ENCODE measurements at regions not wholly inside any gene's neighbourhood (a gene's known extent, or its start where the extent isn't known, plus 50 kb on each side); places are given as distances from the start of the nearest gene placed in this dataset.
"Not testable (repeated sequence)": the region's sequence is repeated elsewhere in the genome, so short reads cannot be mapped to it uniquely, and the experiment has no call there.

DNA sequence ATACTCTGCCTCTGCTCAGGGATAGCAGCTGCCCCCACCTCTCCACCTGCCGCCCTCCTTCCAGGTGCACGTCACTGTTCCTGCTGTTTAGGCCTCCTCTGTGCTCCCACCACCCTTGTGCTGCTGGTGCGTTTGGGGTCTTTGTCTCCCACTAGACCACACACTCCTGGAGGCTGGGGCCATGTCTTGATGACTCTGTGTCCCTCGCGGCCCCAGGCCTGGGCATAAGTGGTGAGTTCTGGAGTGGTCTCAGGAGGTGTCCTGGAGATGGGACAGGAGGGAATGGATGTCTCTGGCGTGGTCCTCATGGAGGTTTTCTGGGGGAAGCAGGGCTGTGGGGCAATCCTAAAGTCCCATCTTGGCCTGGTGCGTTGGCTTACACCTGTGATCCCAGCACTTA, 132.1 kb downstream of the TFCP2L1 start:
- no peak for DNase-seq

DNA sequence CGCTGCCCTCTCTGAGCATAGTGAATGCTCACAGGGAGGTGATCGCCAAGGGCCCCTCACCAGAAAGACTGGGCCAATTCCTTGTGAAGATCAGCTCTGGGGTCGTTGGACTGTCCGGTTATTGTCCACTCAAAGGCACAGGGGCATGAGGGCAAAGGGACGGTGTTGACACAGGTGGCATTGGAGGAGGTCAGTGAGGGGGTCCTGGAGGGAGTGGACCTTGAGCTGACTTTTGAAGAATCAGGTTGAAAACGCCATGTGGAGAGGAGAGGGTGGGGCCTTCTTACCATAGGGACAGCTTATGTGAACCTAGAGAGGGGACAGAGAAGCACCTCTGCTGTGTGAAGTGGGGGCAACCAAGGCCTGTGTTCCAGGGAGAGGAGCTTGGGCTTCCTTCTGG, 131.5 kb downstream of the TFCP2L1 start:
- DNase-seq, result no peak

DNA sequence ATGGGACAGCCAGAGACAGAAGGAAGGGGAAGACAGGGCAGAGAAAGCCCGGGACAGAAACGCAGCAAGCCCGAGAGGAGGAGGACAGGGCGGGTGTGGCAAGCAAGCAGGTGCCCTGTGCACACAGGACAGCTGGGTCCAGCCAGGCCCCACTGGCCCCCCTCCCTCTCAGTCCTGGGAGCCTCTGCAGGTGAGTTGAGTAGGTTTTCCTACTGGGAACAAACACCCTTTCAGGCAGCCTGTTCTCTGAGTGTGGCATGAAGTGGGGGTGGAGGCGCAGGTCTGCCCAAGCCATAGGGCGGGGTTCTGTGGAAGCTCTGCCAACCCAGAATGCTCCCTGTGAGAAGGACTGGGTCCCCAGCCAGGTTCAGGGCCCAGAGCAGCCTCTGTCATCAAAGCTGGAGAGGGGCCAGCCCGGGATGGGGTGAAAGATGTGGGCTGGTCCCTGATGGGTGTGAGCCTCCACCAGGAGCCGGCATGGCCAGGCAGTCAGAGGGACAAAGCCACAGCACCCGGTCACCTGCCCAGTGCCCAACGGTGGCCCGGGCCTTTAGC, 129.4 kb downstream of the TFCP2L1 start:
- no peak for DNase-seq

DNA sequence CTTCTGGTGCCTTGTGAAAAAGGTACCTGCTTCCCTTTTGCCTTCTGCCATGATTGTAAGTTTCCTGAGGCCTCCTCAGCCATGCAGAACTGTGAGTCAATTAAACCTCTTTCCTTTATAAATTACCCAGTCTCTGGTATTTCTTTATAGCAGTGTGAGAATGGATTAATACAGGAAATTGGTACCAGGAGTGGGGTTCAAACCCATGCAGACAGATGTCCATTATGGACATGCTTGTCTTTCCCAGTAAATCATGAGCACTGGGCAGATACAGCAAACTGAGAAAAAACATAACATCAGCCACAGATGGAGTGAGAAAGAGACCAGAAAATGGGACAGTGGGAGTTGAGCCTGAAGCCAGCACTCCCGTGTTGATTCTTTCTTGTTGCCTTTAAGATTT, 127.5 kb downstream of the TFCP2L1 start:
- DNase-seq, result not testable (repeated sequence)

DNA sequence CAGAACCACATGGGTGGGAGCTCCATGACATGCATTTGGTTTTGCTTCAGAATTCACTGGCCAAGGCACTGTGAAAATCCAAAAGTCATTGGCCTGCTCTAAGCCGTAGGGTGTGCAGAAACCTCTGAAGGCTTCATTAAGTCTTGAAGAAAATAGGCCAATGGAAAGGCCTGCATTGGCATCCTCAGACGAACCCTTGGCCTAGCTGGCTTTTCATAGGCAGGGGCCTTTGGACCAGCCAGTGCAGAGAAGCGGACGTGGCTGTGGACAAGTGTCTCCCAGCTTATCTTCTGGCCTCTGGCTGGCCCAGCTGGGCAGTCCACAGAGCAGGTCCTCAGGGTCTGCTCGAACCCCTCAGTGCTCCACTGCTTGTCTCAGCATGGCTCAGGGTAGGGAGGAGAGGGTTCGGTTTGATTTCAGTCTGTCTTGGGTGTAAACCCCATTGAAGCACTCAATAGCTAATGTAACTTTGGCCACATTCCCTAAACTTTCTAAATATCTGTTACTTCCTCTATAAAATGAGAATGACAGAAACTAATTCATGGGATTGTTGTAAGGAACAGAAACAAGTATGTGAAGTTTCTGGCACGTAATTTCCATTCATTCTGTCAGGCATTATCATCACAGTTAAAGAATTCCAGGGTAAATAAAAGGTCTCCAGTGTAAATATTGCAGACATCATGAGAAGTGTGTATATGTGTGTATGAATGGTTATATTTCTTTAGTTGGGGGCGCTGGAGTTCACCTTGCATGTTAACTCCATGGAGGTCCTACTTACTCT, 125.5 kb downstream of the TFCP2L1 start:
- DNase-seq, result no peak

DNA sequence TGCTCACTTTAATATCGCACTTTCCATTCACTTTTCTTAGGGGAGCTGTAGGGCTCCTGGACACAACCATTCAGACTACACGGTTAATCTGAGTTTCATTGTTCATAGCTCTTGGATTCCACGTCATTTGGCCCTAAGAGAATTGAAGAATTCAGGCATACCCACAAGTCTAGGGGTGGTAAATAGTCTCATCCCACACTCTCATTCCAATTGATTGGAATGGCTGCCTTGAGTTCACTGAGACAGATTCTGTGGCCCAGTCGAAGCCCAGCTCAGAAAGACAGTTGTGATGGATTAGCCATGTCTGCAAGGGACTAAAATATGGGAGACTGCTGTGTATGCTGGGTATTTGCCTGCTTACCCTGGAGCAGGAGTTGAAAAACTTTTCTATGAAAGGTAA, 124.6 kb downstream of the TFCP2L1 start:
- DNase-seq, result no peak

DNA sequence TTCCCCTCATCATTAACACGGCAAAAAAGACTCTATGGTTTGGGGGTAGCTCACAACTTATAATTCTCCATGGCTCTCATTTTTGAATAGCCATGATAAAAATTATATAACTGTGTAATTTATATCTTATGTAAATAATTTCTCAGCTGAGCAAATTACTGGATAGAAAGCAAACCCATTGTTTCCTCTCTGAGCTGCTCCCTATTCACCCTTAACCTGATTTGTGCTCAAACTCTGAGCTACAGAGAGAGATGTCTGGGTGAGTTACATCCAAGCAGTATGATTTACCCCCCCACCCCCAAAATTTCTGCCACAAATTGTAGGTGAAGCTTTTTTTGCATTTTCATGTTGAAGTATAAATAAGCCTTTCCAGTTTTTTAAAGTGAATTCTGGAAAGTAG, 123.7 kb downstream of the TFCP2L1 start:
- no peak for DNase-seq

DNA sequence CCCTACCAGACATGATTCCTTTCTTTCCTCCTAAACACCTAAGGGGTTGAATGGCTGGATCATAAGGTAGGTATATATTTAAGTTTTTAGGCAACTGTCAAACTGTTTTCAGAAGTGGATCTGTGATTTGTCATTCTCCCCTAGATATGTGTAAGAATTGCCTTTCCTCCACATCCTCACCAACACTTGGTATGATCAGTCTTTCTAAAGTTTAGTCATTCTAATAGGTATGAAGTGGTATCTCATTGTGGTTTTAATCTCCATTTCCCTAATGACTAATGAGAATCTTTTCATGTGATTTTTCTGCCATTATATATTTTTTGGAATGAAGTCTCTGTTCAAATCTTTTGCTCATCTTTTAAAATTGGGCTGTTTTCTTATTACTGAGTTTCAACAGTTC, 122.1 kb downstream of the TFCP2L1 start:
- DNase-seq, result no peak

DNA sequence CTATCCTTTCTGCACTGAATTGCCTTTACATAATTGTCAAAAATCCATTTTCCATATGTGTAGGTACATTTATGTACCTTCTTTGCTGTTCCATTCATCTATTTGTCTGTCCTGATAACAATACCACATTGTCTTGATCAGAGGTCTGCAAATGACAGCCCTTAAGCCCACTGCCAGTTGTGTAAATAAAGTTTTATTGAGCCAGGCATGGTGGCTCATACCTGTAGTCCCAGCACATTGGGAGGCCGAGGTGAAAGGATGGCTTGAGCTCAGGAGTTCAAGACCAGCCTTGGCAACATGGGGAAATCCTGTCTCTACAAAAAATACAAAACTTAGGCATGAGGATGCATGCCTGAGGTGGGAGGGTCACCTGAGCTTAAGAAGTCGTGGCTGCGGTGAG, 121.0 kb downstream of the TFCP2L1 start:
- DNase-seq, result no peak

DNA sequence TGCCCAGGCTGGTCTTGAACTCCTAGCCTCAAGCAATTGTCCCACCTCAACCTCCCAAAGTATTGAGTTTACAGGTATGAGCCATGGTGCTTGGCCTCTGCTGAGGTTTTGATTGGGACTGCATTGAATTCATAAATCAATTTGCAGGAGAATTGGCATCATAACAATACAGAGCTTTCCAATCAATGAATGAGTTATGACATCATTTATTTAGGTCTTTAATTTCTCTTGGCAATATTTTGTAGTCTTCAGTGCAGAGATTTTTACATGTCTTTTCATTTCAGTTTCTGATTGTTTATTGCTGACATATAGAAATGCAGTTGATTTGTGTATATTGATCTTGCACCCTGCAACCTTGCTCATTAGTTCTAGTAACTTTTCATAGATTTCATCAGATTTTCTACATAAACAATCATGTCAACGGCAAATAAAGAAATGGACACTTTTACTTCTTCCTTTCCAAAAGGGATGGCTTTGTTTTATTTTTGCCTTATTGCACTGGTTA, 119.9 kb downstream of the TFCP2L1 start:
- DNase-seq, result no peak
